ENCODE measurements at regions not wholly inside any gene's neighbourhood (a gene's known extent, or its start where the extent isn't known, plus 50 kb on each side); places are given as distances from the start of the nearest gene placed in this dataset.

DNA sequence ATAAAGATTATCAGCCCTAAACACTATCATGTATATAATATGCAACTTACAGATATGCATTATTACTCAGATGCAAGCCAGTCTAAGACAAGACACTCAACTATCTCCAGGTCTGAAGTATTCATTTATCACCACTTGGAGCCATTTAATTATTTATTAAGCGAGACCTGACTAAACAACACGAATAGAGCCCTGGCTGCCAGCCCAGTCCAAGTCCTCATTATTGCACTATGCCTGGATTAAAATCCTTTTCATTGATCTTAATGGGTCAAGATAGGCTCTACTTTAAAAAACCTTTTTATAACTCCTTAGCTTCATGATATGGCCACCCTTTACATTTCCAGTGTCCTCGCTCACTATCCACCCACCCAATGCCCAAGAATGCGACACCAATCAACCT, 183.1 kb upstream of the MARCKS start:
- TF ChIP-seq, protein P1, sequence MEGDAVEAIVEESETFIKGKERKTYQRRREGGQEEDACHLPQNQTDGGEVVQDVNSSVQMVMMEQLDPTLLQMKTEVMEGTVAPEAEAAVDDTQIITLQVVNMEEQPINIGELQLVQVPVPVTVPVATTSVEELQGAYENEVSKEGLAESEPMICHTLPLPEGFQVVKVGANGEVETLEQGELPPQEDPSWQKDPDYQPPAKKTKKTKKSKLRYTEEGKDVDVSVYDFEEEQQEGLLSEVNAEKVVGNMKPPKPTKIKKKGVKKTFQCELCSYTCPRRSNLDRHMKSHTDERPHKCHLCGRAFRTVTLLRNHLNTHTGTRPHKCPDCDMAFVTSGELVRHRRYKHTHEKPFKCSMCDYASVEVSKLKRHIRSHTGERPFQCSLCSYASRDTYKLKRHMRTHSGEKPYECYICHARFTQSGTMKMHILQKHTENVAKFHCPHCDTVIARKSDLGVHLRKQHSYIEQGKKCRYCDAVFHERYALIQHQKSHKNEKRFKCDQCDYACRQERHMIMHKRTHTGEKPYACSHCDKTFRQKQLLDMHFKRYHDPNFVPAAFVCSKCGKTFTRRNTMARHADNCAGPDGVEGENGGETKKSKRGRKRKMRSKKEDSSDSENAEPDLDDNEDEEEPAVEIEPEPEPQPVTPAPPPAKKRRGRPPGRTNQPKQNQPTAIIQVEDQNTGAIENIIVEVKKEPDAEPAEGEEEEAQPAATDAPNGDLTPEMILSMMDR (IDR thresholded peaks at IDR 0.05) = no peak
- no peak for TF ChIP-seq TAF1 (IDR thresholded peaks at IDR 0.05; ENCODE audit: borderline replicate concordance, low read depth, low read length)
- no peak for TF ChIP-seq RFX5 (IDR thresholded peaks at IDR 0.05; ENCODE audit: low read length)
- no peak for TF ChIP-seq SIN3A (IDR thresholded peaks at IDR 0.05; ENCODE audit: borderline replicate concordance, low read depth, low read length)
- no peak for TF ChIP-seq FOXJ3 (CRISPR knock-in tag; IDR thresholded peaks at IDR 0.05)
- TF ChIP-seq POLR2AphosphoS5 (IDR thresholded peaks at IDR 0.05; ENCODE audit: low read depth, low read length) = no peak
- TF ChIP-seq EP300 (IDR thresholded peaks at IDR 0.05; ENCODE audit: borderline replicate concordance in 1 of 2, low read depth in 1 of 2, low read length in 1 of 2) = no peak
- no peak for TF ChIP-seq EZH2phosphoT487 (IDR thresholded peaks at IDR 0.05; ENCODE audit: borderline replicate concordance, low read depth)
- TF ChIP-seq, protein P2, sequence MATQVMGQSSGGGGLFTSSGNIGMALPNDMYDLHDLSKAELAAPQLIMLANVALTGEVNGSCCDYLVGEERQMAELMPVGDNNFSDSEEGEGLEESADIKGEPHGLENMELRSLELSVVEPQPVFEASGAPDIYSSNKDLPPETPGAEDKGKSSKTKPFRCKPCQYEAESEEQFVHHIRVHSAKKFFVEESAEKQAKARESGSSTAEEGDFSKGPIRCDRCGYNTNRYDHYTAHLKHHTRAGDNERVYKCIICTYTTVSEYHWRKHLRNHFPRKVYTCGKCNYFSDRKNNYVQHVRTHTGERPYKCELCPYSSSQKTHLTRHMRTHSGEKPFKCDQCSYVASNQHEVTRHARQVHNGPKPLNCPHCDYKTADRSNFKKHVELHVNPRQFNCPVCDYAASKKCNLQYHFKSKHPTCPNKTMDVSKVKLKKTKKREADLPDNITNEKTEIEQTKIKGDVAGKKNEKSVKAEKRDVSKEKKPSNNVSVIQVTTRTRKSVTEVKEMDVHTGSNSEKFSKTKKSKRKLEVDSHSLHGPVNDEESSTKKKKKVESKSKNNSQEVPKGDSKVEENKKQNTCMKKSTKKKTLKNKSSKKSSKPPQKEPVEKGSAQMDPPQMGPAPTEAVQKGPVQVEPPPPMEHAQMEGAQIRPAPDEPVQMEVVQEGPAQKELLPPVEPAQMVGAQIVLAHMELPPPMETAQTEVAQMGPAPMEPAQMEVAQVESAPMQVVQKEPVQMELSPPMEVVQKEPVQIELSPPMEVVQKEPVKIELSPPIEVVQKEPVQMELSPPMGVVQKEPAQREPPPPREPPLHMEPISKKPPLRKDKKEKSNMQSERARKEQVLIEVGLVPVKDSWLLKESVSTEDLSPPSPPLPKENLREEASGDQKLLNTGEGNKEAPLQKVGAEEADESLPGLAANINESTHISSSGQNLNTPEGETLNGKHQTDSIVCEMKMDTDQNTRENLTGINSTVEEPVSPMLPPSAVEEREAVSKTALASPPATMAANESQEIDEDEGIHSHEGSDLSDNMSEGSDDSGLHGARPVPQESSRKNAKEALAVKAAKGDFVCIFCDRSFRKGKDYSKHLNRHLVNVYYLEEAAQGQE (IDR thresholded peaks at IDR 0.05; ENCODE audit: low read depth, low read length) = no peak
- TF ChIP-seq, protein P3, sequence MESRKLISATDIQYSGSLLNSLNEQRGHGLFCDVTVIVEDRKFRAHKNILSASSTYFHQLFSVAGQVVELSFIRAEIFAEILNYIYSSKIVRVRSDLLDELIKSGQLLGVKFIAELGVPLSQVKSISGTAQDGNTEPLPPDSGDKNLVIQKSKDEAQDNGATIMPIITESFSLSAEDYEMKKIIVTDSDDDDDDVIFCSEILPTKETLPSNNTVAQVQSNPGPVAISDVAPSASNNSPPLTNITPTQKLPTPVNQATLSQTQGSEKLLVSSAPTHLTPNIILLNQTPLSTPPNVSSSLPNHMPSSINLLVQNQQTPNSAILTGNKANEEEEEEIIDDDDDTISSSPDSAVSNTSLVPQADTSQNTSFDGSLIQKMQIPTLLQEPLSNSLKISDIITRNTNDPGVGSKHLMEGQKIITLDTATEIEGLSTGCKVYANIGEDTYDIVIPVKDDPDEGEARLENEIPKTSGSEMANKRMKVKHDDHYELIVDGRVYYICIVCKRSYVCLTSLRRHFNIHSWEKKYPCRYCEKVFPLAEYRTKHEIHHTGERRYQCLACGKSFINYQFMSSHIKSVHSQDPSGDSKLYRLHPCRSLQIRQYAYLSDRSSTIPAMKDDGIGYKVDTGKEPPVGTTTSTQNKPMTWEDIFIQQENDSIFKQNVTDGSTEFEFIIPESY (IDR thresholded peaks at IDR 0.05; ENCODE audit: borderline replicate concordance, low read depth) = no peak
- no peak for TF ChIP-seq TEAD4 (IDR thresholded peaks at IDR 0.05; ENCODE audit: borderline replicate concordance, insufficient read depth)

Measured in SK-N-SH (cell line).